Stomach (tissue), 4 donors: ENCODE measurements at regions not wholly inside any gene's neighbourhood (a gene's known extent, or its start where the extent isn't known, plus 50 kb on each side); places are given as distances from the start of the nearest gene placed in this dataset.

Experiments
- EP300 ChIP-seq: sonication (generic); formaldehyde crosslinking; IDR thresholded peaks from one replicate; pipeline ENCODE4 v1.6.1; 2017; ENCODE audit warnings: antibody characterized with exemption
- POLR2A ChIP-seq, 4 donors: fragments of 450-650 bp; IDR thresholded peaks; one replicate each; pipeline ENCODE4 v1.6.1; 2016; ENCODE audit warnings: antibody characterized with exemption in 4 of 4, control low read depth in 2 of 4, mild to moderate bottlenecking in 1 of 4, moderate library complexity in 1 of 4
- POLR2AphosphoS5 ChIP-seq, 3 donors: sonication (generic); formaldehyde crosslinking; IDR thresholded peaks; one replicate each; pipeline ENCODE4 v1.6.1; 2016; ENCODE audit warnings: antibody characterized with exemption in 3 of 3
- TF ChIP-seq, protein P1 (sequence below), 7 experiments: fragments of 450-650 bp in 4 of 7; fragments of 200-600 bp in 3 of 7; sonication (generic) in 3 of 7; IDR thresholded peaks; one replicate each; pipeline ENCODE4 v1.5.1; 2016 to 2019; ENCODE audit warnings: antibody characterized with exemption in 7 of 7, control low read depth in 2 of 7, mild to moderate bottlenecking in 1 of 7

DNA sequence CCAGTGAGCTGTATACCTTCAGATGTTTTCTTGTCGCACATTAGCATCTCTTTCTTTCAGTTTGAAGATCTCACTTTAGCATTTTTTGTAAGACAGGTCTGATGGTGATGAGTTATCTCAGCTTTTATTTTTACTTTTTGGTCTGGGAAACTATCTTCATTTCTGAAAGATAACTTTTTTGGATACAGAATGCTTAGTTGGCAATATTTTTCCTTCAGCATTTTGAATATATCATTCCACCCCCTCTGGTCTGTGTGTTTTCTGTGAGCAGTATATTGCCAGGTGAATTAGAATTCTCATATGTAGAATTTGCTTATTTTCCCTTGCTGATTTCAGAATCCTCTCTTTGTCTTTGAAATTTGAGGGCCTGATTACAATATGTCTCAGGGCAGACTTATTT lies 743.3 kb downstream of the PLOD2 start:
- TF ChIP-seq, protein P1, sequence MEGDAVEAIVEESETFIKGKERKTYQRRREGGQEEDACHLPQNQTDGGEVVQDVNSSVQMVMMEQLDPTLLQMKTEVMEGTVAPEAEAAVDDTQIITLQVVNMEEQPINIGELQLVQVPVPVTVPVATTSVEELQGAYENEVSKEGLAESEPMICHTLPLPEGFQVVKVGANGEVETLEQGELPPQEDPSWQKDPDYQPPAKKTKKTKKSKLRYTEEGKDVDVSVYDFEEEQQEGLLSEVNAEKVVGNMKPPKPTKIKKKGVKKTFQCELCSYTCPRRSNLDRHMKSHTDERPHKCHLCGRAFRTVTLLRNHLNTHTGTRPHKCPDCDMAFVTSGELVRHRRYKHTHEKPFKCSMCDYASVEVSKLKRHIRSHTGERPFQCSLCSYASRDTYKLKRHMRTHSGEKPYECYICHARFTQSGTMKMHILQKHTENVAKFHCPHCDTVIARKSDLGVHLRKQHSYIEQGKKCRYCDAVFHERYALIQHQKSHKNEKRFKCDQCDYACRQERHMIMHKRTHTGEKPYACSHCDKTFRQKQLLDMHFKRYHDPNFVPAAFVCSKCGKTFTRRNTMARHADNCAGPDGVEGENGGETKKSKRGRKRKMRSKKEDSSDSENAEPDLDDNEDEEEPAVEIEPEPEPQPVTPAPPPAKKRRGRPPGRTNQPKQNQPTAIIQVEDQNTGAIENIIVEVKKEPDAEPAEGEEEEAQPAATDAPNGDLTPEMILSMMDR (IDR thresholded peaks at IDR 0.05), result no peak
- TF ChIP-seq POLR2AphosphoS5 (IDR thresholded peaks at IDR 0.05) (no peak), EP300 (no peak), POLR2A (IDR thresholded peaks at IDR 0.05) (no peak)
